ENCODE measurements at regions not wholly inside any gene's neighbourhood (a gene's known extent, or its start where the extent isn't known, plus 50 kb on each side); places are given as distances from the start of the nearest gene placed in this dataset.

DNA sequence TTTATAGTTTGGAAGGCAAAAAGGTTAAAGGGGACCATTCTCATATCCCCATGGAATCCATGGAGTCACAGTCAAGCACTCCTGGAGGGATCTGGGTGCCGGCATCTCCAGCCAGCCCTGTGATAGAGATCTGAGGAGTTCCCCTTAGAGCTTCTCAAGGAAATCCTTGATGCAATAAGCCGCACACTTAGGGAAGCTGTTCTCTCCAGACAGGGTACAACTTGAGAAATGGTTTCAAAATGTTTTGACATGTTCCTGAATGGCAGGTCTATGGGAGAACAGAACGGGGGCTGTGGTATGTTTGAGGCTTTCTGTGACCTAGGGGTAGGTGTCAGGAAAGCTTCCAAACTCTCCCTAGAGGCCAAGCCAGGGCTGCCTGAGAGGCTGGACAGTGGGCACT is 292.9 kb downstream of the TLE3 start:
- no peak for DNase-seq

- no peak for DNase-seq
Observed at GRCh38 chr15:69805248-69805953, 292.3 kb downstream of the TLE3 start.

GRCh38 chr15:69806287-69806915 is 291.3 kb downstream of the TLE3 start:
- DNase-seq: no peak

DNA sequence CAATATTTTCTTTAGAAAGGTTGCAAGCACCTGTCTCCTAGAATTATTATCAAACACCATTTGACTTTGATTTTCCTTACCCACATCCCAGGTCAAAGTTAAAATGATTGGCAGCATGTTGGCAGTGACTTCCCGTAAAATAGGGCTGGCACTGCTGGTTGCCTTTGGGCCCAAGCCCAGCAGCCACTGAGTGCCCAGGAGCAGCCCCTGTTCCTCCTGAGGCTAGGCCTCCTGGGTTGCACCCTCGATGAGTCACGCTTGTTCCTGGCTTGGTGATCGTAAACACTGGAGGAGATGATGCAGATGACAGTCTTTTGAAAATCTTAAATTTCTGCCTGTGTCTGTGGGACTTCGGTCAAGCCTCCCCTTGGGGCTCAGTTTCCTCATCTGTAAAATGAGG is 290.0 kb downstream of the TLE3 start:
- DNase-seq: no peak

GRCh38 chr15:69808756-69809155 is 289.0 kb downstream of the TLE3 start:
- no peak for DNase-seq

DNA sequence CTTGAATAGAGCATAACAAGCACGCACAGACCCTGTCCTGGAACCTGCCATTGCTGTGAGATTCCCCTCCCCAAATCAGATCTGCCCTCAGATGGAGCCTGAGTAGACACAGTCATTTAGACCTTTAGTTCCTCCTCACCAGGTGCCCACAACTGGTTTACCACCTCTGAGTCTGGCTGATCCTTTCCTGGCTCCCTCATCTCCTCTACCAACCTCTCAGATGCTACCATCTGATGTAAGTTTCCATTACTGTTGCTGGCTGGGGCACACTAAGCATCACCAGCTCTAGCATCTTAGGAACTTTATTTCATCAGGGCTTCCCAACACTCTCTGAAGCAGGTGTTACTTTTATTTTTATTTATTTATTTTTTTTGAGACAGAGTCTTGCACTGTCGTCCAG is 288.3 kb downstream of the TLE3 start:
- no peak for DNase-seq

- DNase-seq: peak; percentile 97
Observed at GRCh38 chr15:69810431-69811354, 287.0 kb downstream of the TLE3 start.

DNA sequence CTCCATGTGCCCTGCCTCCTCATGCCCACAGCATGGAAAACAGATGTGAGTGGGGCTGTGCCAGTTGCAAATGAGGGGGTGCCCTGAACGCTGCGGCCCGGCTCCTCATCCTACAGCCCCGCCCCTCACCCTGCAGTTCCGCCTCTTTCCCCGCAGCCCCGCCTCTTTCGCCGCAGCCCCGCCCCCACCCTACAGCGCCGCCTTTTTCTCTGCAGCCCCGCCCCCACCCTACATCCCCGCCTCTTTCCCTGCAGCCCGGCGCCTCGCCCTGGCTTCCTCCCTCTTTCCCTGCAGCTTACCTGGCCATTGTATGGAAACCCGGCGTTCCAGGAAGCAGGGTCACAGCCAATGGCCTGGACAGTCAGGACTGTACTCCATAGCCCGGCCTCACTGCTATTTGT is 284.9 kb downstream of the TLE3 start:
- DNase-seq: no peak

DNA sequence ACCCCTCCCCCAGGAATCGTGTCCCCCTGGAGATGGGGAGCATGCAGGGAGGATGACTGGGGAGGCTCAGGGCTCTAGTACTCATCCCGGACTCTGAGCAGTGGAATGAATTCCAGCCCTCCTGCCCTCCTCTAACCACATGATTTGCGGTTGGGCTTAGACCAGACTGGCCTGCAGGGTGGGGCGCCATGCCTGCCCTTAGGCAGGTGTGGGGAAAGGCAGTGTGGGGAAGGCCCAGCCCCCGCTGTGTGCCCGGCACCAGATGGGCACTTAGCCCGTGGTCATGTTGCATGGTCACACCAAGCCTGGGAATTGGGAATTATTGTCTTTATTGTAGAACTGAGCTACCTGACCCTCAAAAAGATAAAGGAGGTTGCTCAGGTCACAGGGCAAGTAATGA is 283.8 kb downstream of the TLE3 start:
- DNase-seq: no peak

GRCh38 chr15:69814932-69815331 is 282.8 kb downstream of the TLE3 start:
- DNase-seq: no peak

GRCh38 chr15:69815793-69816192 is 281.9 kb downstream of the TLE3 start:
- DNase-seq: no peak

DNA sequence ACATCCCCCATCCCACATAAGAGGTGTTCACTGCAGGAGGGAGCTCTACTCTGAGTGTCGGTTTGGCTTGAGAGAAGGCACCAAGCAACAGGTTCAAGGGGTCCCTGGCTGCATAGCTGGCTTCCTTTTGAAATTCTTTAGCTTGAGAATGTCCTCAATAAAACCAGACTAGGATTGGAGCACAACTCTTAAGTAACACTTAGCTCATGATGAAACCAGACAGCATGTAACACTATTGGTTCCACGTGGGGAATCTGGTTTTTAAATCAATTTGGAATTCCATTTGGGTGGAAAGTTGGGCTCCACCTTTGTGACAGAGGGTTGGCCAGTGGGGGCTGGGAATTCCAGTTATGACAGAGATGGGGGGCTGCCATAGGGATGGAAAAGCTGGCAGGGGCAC is 281.2 kb downstream of the TLE3 start:
- no peak for DNase-seq

- DNase-seq: no peak
Observed at GRCh38 chr15:69818529-69818928, 279.2 kb downstream of the TLE3 start.

- no peak for DNase-seq
Observed at GRCh38 chr15:69819371-69819770, 278.3 kb downstream of the TLE3 start.

DNA sequence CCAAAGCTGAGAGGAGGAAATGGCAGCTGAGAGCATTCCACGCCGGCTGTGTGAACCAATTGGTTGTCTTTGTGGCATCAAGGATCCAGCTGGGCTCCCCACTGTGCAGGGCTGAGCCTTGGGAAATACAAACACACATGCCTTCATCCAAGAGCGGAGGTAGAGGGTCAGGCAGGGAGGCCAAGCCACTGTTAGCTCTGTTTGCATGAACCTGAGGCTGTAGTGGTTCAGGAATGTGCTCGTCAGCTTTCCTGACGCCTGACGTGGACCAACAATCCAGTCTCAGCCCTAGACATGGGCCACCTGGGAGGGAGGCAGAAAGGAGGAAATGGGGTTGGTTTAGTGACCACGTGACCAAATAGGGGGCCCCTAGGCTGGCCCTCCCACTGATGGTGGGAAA is 276.9 kb downstream of the TLE3 start:
- no peak for DNase-seq

GRCh38 chr15:69823223-69823907 is 274.4 kb downstream of the TLE3 start:
- no peak for DNase-seq

DNA sequence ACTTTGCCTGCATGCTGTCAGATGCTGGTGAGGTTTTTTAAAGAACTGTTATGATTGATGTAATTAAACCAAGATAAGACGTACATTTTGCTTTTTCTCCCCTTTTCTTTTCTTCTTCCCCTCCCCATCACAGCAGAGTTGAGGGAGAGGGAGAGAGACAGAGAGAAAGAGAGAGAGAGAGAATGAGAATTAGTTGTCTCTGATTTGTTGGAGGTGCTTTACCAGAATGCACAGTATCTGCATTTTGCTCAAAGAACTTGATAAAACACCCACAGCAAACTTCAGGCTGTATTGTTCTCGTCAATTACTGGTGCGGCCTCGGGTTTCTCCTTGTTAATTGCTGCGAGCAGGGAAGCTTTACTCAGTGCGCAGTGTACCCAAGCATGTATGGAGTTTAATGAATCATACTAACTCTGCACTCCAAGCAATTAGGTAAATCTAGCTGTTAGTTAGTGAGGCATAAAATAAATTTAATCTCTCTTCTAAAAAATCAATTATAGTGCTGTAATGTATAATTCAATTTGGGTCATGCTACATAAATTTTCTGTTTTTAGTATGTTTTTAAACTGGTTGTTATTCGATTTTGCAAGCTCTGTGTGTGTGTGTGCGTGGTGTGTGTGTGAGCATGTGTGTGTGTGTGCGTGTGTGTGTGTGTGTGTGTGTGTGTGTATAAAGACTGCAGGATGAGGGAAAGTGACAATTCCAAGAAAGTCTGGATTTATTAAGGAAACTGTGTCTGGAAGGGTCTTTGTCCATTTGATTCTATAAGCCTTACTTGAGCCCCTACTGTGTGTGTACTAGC is 273.4 kb downstream of the TLE3 start:
- no peak for DNase-seq

DNA sequence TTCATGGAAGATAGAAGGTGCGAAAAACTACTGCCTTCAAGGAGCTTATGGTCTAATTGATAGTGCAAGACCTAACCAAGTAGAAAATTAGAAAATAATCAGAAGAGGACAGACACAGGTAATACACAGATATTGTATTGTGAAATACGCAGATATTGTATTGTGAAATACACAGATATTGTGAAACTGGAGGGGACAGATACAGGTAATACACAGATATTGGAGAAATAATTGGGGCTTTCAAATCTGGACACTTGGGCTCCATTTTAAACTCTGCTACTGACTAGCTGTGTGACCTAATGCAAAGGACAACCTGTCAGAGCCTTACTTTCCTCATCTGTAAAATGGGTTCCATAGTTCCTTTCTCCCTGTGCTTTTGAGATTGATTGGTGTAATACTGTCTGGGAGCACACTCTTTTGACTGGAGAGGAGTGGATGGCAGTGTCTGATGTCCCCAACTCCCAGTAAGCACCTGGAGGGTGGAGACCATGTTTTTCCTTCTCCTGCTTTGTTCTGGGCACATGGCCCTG is 272.8 kb downstream of the TLE3 start:
- DNase-seq: no peak

- DNase-seq: no peak
Observed at GRCh38 chr15:69825941-69826818, 271.5 kb downstream of the TLE3 start.

DNA sequence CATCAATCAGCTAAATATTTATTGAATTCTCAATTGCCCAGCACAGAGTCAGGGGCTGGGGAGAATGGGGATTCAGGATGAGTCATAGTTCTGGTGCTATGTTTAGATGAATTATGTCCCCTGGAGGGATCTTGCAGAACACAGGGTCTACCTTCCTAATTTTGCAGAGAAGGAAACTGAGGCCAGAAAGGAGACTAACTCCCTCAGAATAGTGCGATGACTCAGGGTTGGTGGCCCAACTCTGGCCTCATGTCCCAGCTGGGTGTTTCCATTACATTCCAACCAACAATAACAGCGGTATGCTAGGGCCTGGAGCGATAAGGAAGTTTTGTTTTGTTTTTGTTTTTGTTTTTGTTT is 270.9 kb downstream of the TLE3 start:
- DNase-seq: no peak

- DNase-seq: no peak
Observed at GRCh38 chr15:69827751-69828150, 270.0 kb downstream of the TLE3 start.

All from NCI-H524 treated with DMSO at 0.1 percent for 48 hours (cell line).